ENCODE measurements at regions not wholly inside any gene's neighbourhood (a gene's known extent, or its start where the extent isn't known, plus 50 kb on each side); places are given as distances from the start of the nearest gene placed in this dataset.
"Not testable (repeated sequence)": the region's sequence is repeated elsewhere in the genome, so short reads cannot be mapped to it uniquely, and the experiment has no call there.

GRCh38 chr14:101301011-101301410 lies 260.3 kb upstream of the DIO3 start:
- Histone ChIP-seq H3K4me1 (ENCODE audit: control insufficient read depth, insufficient read depth, low read length) (no peaks in the 10 kb centered on the region), H3K9me3 (ENCODE audit: control insufficient read depth, insufficient read depth, low read length) (peaks cover 2% of the 10 kb centered on the region), H3K4me3 (ENCODE audit: low read length) (no peak overlapping the region), H3K36me3 (ENCODE audit: control insufficient read depth, insufficient read depth, low read length) (no peaks in the 10 kb centered on the region), H3K27me3 (ENCODE audit: control insufficient read depth, insufficient read depth, low read length) (no peaks in the 10 kb centered on the region), H3K27ac (ENCODE audit: low read length) (no peak overlapping the region)
- intact Hi-C loops (cut with micrococcal nuclease), result no loop called here
- H3K27ac Mint-ChIP-seq, result no peak overlapping the region
- 100% methylated on average over 1 of the region's 2 CpGs for WGBS (ENCODE audit: insufficient coverage)
- DNase-seq (no peak), ATAC-seq (no peak)
- H3K4me3 Mint-ChIP-seq, result no peak overlapping the region
- H3K36me3 Mint-ChIP-seq, result peaks cover 11% of the 10 kb centered on the region
- H3K9me3 Mint-ChIP-seq, result peaks cover 3 to 7% of the 10 kb centered on the region in 2 donors
- TF ChIP-seq, protein P1, sequence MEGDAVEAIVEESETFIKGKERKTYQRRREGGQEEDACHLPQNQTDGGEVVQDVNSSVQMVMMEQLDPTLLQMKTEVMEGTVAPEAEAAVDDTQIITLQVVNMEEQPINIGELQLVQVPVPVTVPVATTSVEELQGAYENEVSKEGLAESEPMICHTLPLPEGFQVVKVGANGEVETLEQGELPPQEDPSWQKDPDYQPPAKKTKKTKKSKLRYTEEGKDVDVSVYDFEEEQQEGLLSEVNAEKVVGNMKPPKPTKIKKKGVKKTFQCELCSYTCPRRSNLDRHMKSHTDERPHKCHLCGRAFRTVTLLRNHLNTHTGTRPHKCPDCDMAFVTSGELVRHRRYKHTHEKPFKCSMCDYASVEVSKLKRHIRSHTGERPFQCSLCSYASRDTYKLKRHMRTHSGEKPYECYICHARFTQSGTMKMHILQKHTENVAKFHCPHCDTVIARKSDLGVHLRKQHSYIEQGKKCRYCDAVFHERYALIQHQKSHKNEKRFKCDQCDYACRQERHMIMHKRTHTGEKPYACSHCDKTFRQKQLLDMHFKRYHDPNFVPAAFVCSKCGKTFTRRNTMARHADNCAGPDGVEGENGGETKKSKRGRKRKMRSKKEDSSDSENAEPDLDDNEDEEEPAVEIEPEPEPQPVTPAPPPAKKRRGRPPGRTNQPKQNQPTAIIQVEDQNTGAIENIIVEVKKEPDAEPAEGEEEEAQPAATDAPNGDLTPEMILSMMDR (IDR thresholded peaks at IDR 0.05), result no peak
- peaks cover 22 to 58% of the 10 kb centered on the region in 2 donors for H3K27me3 Mint-ChIP-seq (ENCODE audit: low read depth in 2 of 2)
- H3K4me1 Mint-ChIP-seq, result no peaks in the 10 kb centered on the region

- H3K27ac Mint-ChIP-seq; ATAC-seq; intact Hi-C loops (cut with micrococcal nuclease); H3K27me3 ChIP-seq (ENCODE audit: control insufficient read depth, insufficient read depth, low read length); H3K4me3 Mint-ChIP-seq; H3K4me3 ChIP-seq (ENCODE audit: low read length); H3K36me3 ChIP-seq (ENCODE audit: control insufficient read depth, insufficient read depth, low read length); H3K4me1 ChIP-seq (ENCODE audit: control insufficient read depth, insufficient read depth, low read length); H3K27ac ChIP-seq (ENCODE audit: low read length); H3K4me1 Mint-ChIP-seq; H3K36me3 Mint-ChIP-seq; DNase-seq; H3K9me3 ChIP-seq (ENCODE audit: control insufficient read depth, insufficient read depth, low read length); H3K9me3 Mint-ChIP-seq: not testable (repeated sequence)
- 80% methylated on average over 1 of the region's 2 CpGs for WGBS (ENCODE audit: insufficient coverage)
- peaks cover 12 to 32% of the 10 kb centered on the region in 2 donors for H3K27me3 Mint-ChIP-seq (ENCODE audit: low read depth in 2 of 2)
These were observed 254.1 kb upstream of the DIO3 start for GRCh38 chr14:101307162-101307561.

DNA sequence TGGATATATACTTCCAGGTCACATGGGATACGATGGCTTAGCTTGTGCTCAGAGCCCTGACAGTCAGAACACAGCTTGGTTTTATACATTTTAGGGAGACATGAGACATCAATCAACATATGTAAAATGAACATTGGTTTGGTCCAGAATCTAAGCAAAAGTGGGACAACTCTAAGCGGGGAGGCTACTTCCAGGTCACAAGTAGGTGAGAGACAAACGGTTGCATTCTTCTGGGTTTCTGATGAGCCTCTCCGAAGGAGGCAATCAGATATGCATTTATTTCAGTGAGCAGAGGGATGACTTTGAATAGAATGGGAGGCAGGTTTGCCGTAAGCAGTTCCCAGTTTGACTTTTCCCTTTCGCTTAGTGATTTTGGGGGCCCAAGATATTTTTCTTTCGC lies 250.1 kb upstream of the DIO3 start:
- ATAC-seq; H3K36me3 ChIP-seq (ENCODE audit: control insufficient read depth, insufficient read depth, low read length); H3K4me3 ChIP-seq (ENCODE audit: low read length); H3K4me1 ChIP-seq (ENCODE audit: control insufficient read depth, insufficient read depth, low read length); H3K4me3 Mint-ChIP-seq; DNase-seq; H3K27ac Mint-ChIP-seq; H3K27me3 ChIP-seq (ENCODE audit: control insufficient read depth, insufficient read depth, low read length); H3K36me3 Mint-ChIP-seq; H3K4me1 Mint-ChIP-seq; H3K9me3 ChIP-seq (ENCODE audit: control insufficient read depth, insufficient read depth, low read length); H3K27ac ChIP-seq (ENCODE audit: low read length); H3K9me3 Mint-ChIP-seq; intact Hi-C loops (cut with micrococcal nuclease): not testable (repeated sequence)
- 62% methylated on average over 5 of the region's 7 CpGs for WGBS (ENCODE audit: insufficient coverage)
- H3K27me3 Mint-ChIP-seq (ENCODE audit: low read depth in 2 of 2), result peaks cover 12 to 18% of the 10 kb centered on the region in 2 donors

GRCh38 chr14:101313268-101313667 lies 248.0 kb upstream of the DIO3 start:
- H3K9me3 Mint-ChIP-seq, result peaks cover 6% of the 10 kb centered on the region in 2 donors
- H3K27ac Mint-ChIP-seq, result no peak overlapping the region
- no peaks in the 10 kb centered on the region for H3K4me1 ChIP-seq (ENCODE audit: control insufficient read depth, insufficient read depth, low read length)
- H3K4me3 Mint-ChIP-seq, result no peak overlapping the region
- H3K27me3 Mint-ChIP-seq (ENCODE audit: low read depth in 2 of 2), result peaks cover 19 to 33% of the 10 kb centered on the region in 2 donors
- H3K27ac ChIP-seq (ENCODE audit: low read length), result no peak overlapping the region
- DNase-seq (no peak), ATAC-seq (peak in 1 of 3 donors; percentile 21)
- intact Hi-C loops (cut with micrococcal nuclease), result no loop called here
- H3K27me3 ChIP-seq (ENCODE audit: control insufficient read depth, insufficient read depth, low read length), result no peaks in the 10 kb centered on the region
- no peaks in the 10 kb centered on the region for H3K36me3 ChIP-seq (ENCODE audit: control insufficient read depth, insufficient read depth, low read length)
- TF ChIP-seq, protein P1 (IDR thresholded peaks at IDR 0.05), result no peak
- peaks cover 6% of the 10 kb centered on the region for H3K9me3 ChIP-seq (ENCODE audit: control insufficient read depth, insufficient read depth, low read length)
- H3K4me1 Mint-ChIP-seq, result no peaks in the 10 kb centered on the region
- no peaks in the 10 kb centered on the region for H3K36me3 Mint-ChIP-seq
- H3K4me3 ChIP-seq (ENCODE audit: low read length), result no peak overlapping the region
- 69% methylated on average over 6 of the region's 6 CpGs for WGBS (ENCODE audit: insufficient coverage)
